Thyroid gland (tissue), 4 donors: ENCODE measurements at regions not wholly inside any gene's neighbourhood (a gene's known extent, or its start where the extent isn't known, plus 50 kb on each side); places are given as distances from the start of the nearest gene placed in this dataset.

ENCODE experiments used
- CTCF ChIP-seq, 6 experiments: fragments of 200-600 bp in 3 of 6; fragments of 450-650 bp in 3 of 6; sonication (generic) in 3 of 6; IDR thresholded peaks; one replicate each; pipeline ENCODE4 v1.5.1; 2016 to 2019; ENCODE audit warnings: antibody characterized with exemption in 6 of 6, mild to moderate bottlenecking in 2 of 6, inconsistent platforms in 1 of 6, moderate library complexity in 1 of 6
- POLR2A ChIP-seq, 2 donors: fragments of 450-650 bp; IDR thresholded peaks; one replicate each; pipeline ENCODE4 v1.6.1; 2017; ENCODE audit warnings: antibody characterized with exemption in 2 of 2, mild to moderate bottlenecking in 2 of 2, moderate library complexity in 1 of 2

GRCh38 chr2:163198972-163199371 is 360.4 kb upstream of the KCNH7 start:
- TF ChIP-seq CTCF (IDR thresholded peaks at IDR 0.05) (no peak), POLR2A (IDR thresholded peaks at IDR 0.05) (no peak)
